NCI-H2107 (cell line): ENCODE measurements at regions not wholly inside any gene's neighbourhood (a gene's known extent, or its start where the extent isn't known, plus 50 kb on each side); places are given as distances from the start of the nearest gene placed in this dataset.

Source experiments
- DNase-seq: peaks from one replicate; lab custom pipeline; 2025; lab: John Stamatoyannopoulos, UW

DNA sequence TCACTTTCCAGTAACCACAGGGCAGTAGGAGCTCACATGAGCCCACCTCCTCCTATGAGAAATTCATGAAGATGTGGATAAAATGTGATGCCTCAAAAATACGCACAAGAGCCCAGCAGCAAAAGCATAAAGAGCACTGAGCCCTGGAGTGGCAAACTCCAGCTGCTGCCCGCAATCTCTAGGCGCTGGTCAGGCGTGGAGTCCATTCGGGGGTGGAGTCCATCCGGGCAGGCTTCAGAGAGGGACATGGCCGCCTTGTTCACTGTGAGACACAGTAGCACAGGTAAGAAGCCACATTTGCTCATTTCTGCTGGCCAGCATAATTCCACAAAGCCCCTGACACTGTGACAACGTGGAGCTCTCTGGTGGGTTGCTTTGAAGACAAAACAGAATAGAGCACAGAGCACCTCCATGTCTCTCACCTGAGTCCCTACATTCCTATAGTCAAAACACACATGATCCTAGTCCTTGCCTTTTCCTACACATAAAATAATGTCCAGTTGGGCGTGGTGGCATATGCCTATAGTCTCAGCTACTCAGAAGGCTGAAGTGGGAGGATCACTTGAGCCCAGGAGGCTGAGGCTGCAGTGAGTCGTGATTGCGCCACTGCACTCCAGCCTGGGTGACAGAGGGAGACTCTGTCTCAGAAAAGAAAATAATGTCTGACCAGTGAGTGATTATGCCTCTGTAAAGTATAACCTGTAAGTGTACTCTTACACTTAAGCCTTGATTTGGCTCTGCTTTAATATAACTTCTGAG is 365.2 kb downstream of the GADD45G start:
- no peak for DNase-seq

DNA sequence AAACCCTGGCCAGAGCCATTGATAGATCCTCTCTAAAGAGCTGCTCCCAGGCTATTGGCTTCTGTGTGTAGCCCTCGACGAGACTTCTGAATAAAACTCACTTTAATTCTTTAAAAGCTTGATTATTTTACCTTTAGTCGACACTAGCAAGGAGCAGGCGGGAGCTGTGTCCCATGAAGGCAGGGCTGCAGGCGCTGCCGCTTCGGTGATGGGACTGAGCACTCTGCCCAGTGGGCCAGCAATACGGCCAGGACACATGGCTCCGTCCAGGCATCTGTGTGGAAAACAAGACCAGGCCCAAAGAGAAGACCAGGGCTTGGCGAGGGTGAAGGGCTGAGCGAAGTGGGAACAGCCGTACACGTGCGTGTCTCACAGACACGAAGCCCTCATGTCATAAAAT is 365.9 kb downstream of the GADD45G start:
- no peak for DNase-seq

DNA sequence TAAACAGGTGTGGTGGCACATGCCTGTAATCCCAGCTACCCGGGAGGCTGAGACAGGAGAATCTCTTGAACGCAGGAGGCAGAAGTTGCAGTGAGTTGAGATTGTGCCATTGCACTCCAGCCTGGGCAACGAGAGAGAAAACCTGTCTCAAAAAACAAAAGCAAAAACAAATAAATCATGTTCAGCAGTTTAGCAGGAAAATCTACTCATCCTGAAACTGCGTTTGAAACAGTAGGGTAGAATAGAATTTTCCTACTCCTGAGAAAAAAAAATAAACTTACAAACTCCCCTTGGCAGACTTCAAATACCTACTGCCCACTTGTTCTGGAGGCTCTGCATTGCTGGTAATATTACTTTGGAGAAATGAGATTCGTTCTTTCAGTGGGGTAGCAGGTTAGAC is 367.7 kb downstream of the GADD45G start:
- no peak for DNase-seq

DNA sequence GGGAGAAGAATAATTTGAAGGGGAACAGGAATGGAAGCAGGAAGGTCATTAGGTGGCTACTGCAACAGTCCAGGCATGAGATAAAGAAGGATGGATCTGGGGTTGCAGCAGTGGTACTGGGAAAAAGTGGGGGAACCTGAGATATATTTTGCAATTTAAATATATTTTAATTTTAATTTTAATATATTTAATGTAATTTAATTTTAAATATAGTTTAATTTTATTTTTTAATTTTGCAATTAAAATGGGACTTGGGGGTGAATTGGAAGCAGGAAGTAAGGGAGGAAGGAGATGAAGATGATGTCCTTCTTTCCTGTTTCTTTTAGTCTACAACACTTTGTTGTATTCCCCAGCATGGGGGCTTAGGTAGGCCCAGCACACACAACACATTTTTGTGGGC is 369.8 kb downstream of the GADD45G start:
- DNase-seq: no peak

DNA sequence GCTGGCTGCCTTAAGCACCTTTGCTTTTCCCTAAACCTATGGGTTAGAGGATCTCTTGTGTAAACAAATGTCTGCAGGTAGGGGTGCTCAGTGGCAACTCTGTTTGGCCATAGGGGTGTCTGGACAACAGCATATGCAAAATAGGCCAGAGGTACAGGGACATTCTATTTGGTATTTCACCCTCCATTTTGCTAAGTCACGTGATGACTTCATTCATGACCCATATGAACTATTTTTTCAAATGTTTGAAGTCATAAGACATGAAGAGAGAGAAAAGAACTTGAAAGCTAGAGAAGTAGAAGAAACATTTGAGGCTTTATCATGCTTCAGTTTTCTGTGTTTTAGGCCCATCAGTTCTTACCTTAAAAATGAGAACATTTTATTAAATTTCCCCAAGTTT is 370.2 kb downstream of the GADD45G start:
- no peak for DNase-seq

DNA sequence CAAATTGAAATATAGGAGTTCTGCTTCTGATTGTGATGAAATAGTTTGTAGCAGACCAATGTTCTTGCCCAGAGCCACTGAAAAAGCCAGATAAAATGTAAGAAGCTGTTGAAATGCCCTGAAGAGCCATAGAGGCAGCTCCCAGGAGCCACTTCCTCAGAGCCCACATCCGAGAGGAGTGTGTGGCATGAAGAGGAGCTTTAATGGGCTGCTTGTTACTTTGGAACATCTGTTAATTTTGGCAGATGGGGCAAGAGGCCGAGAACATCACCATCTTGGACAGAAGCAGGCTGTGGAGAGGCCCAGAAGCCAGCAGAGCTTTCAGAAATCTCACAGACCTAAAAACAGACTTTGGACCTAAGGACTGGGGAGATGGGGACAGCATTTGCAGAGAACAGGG is 370.8 kb downstream of the GADD45G start:
- no peak for DNase-seq

DNA sequence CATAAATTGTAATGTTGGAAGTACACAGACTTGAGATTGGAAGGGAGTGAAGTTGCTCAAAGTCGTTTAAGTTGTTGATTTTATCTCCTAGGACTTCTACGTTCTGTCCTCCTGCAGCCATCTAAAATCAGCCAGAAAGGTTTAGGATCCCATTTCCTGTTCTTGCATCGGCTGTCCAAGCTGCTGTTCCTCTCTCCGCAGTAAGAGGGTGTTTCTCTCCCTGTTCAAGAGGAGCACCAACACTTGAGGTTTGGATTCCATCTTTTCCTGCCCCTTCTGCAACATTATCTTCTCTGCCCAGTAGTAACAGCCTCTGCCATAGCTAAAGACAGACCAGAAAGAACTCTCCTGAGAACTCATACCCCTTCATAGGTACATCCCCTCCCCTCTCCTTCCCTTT is 373.4 kb downstream of the GADD45G start:
- no peak for DNase-seq

DNA sequence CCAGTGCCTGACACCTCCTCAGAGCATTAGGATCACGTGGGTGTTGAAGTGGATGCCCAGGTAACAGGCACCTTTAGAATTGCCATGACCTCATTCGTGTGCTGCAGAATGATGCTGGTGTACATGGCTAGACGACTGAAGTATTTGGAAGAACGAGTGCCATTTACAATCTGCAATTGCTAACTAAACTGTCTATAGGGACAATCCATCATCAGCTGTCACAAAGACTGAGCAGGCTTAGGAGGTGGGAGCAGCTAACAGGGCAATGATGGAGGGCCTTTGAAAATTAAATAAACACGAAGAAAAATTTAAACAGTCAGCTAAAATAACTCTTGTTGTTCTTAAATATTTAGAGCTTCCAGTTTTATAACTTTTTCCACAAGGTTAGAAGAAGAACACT is 375.8 kb downstream of the GADD45G start:
- no peak for DNase-seq

DNA sequence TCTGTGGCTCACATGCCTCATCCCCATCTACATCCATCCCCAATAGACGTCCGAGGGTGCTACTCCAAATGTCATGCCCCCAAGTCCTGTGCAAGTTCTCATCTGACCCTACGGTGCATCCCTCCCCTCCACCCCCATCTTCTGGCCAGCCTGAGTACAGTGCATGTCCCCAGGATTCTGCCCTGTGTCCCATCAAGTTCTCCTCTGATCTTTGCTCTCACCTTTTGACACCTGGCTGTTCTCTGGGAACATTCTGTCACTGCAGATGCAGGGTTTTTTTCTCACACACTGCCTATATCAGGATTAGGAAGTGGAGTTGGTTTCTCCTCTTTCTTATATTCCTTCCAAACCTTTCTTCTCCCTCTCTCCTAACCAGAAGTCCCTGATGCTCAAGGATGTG is 377.2 kb downstream of the GADD45G start:
- DNase-seq: no peak

DNA sequence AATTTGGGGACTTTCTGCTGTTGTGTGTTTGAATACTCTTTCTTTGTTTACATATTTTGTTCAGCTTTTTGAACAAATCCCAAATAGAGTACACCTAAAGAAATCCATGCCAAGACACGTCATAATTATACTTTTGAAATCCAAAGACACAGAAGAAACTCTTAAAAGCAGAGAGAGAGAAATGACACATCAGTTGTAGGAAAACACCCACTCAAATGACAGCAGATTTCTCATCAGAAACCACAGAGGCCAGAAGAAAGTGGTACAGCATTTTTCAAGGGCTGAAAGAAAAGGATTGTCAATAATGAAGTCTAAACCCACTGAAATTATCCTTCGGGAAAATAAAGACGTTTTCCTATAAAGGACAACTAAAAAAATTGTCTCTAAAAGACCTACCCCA is 378.6 kb downstream of the GADD45G start:
- DNase-seq: no peak

DNA sequence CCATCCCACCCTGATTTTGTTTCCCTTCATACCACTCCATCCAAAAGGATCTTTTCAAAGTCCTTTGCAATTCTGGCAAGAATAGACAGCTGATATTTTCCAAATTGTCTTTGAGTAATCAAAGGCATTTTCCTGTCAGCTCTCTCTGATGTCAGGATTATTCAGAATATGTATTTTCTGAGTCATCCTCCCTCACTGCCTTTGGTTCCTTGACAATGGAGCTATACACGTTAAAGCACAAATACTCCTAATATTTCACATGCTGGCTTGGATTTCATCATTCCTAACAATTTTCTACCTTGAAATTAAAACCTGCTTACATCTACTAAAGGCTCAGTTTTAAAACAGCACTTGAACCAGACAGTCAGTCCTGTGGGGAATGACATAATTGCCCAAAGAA is 379.4 kb downstream of the GADD45G start:
- DNase-seq: no peak

DNA sequence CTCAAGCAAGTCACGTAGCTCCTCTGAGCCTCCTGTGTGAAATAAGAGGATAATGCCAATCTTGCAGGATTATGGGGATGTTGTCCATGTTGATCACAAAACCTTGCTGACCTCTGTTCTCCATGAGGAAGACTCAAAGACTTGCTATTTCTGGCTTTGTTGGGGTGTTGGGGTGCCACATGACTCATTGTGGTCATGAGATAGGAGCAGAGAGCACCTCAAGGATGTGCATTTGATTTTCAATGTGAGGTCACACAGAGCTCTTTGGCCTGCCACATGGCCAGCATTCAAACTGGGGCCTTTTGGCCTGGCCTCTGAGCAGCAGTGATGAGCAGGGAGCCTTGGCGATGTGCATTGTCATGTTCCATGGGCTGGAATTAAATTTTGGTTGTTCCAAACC is 380.3 kb downstream of the GADD45G start:
- DNase-seq: no peak

DNA sequence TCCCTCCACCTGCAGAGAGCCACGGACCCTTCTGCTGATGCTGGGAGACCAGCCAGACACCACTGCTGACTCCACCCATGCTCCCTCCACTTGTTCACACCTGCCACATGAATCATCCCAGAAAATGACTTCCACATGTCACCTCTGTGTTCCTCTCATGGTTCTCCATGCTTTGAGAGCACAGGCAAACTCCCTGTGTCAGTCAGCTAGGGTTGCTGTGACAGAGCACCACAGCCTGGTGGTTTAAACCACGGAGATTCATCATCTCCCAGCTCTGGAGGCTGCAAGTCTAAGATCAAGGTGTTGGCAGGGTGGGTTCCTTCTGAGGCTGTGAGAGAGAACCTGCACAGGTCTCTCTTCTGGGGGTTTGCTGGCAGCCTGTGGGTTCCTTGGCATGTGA is 381.4 kb downstream of the GADD45G start:
- no peak for DNase-seq

DNA sequence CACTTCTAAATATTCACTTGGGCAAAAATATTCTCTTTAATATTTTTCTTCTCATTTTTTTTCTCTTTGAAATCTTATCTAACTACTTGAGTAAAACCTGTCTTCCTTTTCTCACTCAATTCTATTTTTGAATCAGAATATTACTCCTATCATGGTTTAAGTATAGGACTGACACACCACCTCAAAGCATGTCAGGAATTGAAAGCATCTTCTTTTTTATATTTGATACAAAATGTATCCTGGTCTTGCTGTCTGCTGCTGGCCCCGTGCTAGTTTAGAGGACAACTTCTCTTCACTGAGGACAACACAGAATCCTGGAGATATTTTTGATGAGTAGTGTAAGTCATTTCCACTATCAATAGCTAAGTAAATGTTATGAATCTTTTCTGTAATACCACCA is 383.6 kb downstream of the GADD45G start:
- DNase-seq: no peak

DNA sequence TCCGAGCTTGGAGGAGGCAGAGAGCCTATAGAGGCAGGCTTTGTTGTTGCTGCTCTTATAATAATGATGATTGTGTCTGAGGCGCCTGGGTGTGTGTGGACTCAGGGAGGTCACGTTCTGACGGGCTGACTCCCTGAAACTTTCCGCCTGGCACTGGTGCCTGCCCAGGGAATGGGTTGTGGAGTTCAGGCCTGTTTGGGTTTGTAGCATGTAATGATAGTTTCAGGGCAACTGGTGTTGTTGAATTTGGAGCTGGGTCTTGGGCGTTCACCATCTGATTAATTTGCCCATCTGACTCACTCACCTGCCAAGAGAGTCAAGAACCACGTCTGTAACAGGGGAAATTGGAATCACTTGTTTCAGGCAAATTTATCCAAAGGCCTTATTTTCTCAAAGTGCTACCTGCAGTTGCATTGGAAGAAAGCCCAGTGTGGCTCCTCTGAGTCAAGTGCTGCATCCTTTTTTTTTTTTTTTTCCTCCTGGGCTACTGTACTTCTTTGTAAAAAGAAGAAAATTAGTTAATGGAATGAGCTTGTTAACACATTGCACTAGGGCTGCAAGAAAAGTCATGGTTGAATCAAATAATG is 386.5 kb downstream of the GADD45G start:
- DNase-seq: no peak

DNA sequence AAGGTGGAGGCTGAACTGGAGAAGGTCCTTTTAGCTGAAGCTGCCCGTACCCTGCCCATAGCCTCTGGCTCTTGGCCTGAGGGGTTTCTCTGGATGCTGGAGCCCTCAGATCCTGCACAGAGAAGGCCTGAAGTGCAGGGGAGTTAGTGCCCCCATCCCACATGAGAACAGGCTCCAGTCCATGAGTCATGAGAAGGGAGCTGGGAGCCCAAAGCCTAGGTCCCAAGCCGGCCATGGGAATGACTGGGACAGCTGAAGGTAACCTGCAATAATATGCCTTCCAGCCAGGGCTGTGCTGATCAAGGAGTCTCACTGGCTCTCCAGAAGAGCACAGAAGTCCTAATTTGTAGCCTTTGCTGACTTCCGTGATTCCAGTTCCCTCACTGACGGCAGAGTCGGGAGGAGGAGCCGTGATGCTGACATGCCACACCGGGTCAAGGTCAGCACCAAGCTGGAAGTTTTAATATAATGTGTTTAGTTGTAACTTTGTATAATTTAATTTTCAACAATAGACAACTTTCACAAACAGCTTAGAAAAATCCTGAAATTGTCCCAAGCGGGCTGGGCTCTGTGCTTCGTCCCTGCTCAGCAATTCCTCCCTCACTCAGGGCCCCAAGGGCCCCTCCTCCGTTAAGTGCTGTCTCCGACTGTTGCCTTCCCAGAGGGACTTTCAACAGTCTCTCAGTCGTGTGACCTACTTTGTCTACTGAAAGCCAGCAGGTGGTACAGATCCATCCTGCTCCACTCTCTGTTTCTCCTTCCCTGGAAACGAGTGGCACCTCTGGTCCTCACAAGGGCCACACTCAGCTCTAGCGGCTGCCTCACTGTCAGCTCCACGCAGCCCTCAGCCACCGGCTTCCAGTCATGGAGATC is 387.8 kb downstream of the GADD45G start:
- no peak for DNase-seq

DNA sequence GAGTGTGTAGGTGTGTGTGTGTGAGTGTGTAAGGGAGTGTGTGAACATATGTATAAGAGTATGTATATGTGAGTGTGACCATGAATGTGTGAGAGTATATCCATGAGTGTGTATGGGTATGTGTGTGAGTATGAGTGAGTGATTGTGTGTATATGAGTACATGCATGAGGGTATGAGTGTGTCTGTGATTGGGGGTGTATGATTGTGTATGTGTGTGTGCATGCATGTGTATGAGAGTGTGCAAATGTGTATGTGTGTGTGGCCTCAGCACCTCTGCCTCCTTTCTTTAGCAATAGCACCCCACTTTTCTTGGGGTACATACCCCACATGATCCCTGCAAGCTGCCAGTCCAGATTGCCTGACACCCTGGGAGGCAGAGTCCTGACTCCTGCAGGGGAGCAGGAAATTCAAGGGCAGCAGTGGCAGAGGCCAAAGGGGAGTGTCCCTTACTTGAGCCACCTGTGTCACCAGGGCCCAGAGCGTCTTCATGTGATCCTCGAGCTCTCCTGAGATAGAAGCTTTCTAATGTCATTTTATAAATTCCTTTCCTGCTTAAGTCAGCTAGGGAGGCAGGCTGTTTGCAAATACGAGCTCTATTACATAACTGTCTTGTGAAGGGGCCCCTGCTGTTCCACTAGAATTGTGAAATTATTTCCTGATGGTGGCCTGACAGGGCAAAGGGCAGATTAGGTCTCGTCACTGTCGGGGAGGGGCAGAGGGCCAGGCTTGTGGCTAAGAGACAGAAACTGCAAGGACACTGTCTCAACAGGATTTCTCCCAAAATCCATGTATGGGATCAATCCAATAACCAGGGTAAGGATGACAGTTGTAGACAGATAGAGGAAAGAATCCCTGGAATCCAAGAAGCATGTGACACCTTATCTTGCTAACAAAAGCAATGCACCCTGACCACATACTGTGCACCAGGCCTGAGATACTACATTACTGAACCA is 389.1 kb downstream of the GADD45G start:
- DNase-seq: no peak

DNA sequence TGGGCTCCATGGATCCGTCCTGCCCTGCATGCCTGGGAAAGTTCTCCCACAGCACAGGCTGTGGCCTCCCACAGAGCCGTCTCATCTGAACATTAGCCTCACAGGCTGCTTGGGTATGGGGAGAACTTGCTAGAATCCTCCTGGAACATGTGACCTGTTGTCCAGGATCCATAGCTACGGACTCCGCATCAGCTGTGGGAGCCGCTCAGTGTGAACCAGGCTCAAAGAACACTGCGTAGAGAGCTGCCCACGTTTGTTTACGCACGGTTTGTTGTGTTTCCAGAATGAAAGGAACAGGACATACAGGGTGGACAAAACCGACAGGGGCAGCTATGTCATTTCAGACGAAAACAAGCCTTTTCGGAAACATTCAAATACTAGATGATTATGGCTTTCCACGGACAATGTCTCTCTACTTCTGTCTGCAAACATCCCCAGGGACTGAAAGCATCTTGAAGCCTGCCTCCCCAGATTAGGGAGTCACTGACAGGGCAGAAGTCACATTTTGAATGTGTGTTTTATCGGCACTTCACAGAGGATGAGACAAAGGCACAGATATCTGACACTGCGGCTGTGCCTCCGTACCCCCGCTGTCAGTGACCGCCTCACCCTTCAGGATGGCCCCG is 390.3 kb downstream of the GADD45G start:
- no peak for DNase-seq

DNA sequence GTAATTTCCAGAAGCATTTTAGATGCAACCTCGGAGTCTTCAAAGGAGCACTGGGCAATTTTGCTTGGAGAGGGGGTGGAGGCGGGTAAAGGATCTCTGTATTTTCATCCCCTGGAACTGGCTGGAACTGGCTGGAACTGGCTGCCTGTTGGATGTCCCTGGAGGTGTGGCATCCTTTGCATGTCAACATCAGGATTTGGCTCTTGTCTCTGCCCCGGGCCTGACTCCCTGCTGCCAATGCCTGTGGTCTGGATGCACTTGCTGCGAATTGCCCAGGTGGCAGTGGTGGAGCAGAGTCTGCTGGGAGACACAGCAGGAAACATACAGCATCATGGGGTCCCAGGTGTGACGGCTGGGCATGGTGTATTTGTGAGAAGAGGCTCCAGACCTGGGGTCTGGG is 391.3 kb downstream of the GADD45G start:
- DNase-seq: peak; percentile 48

DNA sequence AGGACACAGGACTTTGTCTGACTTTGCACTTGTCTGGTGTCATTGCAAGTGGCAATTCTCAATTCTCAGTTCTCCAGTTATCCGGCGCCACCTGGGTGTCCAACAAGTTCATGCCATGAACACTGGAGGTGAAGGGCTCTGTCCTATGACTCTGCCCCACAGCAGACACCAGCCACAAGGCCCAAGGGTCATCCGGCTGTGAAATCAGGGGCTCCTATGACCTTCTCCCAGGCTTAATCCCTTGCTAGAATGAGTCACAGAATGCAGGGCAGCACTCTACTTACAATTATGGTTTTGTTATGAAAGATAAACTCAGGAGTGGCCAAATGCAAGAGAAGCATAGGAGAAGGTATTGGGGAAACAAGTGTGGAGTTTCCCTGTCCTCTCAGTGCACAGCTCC is 392.0 kb downstream of the GADD45G start:
- DNase-seq: no peak

DNA sequence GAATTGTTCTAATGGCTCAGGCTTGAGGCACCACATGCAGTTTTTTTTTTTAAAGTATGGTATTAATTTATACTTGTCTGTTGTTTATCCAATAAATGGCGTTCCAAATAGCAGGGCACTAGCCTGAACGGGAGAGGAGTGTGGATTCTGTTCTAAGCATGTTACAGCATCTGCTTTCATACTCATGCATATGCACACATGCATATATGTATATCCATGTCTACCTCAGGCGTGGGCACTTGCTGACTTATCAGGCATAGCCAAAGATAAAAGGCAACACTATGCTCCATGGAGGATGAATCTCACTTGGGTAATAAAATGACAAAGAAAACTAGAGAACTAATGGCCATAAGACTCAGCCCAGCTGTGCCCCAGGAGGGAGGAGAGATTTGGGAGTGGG is 393.8 kb downstream of the GADD45G start:
- no peak for DNase-seq

DNA sequence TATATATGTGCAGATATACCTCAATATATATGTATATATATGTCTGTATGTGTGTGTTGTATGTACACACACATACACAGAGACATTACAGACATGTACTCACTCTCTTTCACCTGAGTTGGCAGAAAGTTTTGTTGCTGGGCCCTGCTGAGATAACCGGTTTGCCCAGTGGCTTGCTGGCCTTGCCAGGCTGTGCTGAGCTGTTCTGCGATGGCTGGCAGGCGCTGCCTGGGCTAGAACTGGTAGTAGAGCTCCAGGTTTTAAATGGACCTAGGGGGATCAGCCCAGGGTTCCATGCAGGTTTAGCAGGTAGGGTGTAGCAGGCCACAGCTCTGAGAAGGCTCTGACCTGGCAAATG is 394.3 kb downstream of the GADD45G start:
- no peak for DNase-seq
